MM.1S (cell line): ENCODE measurements at regions not wholly inside any gene's neighbourhood (a gene's known extent, or its start where the extent isn't known, plus 50 kb on each side); places are given as distances from the start of the nearest gene placed in this dataset.

Experiments used
- DNase-seq: peaks from one replicate; pipeline ENCODE4 v3.0.0-alpha.2; 2015
- H2AFZ ChIP-seq: fragments of 300-600 bp; sonication (generic); 2 replicates; pipeline ENCODE4 v1.6.0; 2016; ENCODE audit warnings: antibody characterized with exemption, low read length
- H3F3A ChIP-seq: fragments of 300-600 bp; sonication (generic); 2 replicates; pipeline ENCODE4 v1.6.1; 2016; ENCODE audit warnings: mild to moderate bottlenecking, antibody characterized with exemption, low read length, moderate library complexity, mixed read lengths; ENCODE audit not compliant: insufficient read depth
- H3K27ac ChIP-seq: fragments of 300-600 bp; sonication (generic); 2 replicates; pipeline ENCODE4 v1.5.1; 2016; ENCODE audit warnings: mild to moderate bottlenecking, low read length
- H3K27me3 ChIP-seq: fragments of 300-600 bp; sonication (generic); replicated peaks from 2 replicates; pipeline ENCODE4 v1.6.0; 2016; ENCODE audit warnings: low read length; ENCODE audit not compliant: insufficient read depth
- H3K36me3 ChIP-seq: fragments of 300-600 bp; sonication (generic); replicated peaks from 2 replicates; pipeline ENCODE4 v1.6.1; 2016; ENCODE audit warnings: mild to moderate bottlenecking, low read length, mixed read lengths; ENCODE audit not compliant: insufficient read depth
- H3K4me1 ChIP-seq: fragments of 300-600 bp; sonication (generic); 2 replicates; pipeline ENCODE4 v1.6.1; 2016; ENCODE audit warnings: low read length, mixed read lengths
- H3K4me2 ChIP-seq: fragments of 300-600 bp; sonication (generic); 2 replicates; pipeline ENCODE4 v1.6.0; 2016; ENCODE audit warnings: low read depth, low read length
- H3K4me3 ChIP-seq: fragments of 300-600 bp; sonication (generic); 2 replicates; pipeline ENCODE4 v1.5.1; 2016; ENCODE audit warnings: low read length, mixed read lengths
- H3K79me2 ChIP-seq: fragments of 300-600 bp; sonication (generic); 2 replicates; pipeline ENCODE4 v1.6.1; 2016; ENCODE audit warnings: mixed run types, low read length, mixed read lengths
- H3K9ac ChIP-seq: fragments of 300-600 bp; sonication (generic); 2 replicates; pipeline ENCODE4 v1.6.1; 2016; ENCODE audit warnings: low read length, mixed read lengths
- H3K9me2 ChIP-seq: fragments of 300-600 bp; sonication (generic); replicated peaks from 2 replicates; pipeline ENCODE4 v1.6.1; 2016; ENCODE audit warnings: mild to moderate bottlenecking, low read length, mixed read lengths; ENCODE audit not compliant: insufficient read depth
- H3K9me3 ChIP-seq: fragments of 300-600 bp; sonication (generic); replicated peaks from 2 replicates; pipeline ENCODE4 v1.6.1; 2016; ENCODE audit warnings: mild to moderate bottlenecking, low read length, mixed read lengths; ENCODE audit not compliant: insufficient read depth
- H4K20me1 ChIP-seq: fragments of 300-600 bp; sonication (generic); 2 replicates; pipeline ENCODE4 v1.6.1; 2016; ENCODE audit warnings: mild to moderate bottlenecking, low read length, moderate library complexity, mixed read lengths; ENCODE audit not compliant: insufficient read depth
- CTCF ChIP-seq: fragments of 300-600 bp; sonication (generic); IDR thresholded peaks from 2 replicates; pipeline ENCODE4 v1.5.1; 2016; ENCODE audit warnings: antibody characterized with exemption, low read length, mixed read lengths
- EZH2 ChIP-seq: fragments of 300-600 bp; sonication (generic); optimal IDR thresholded peaks from 2 replicates; pipeline ENCODE3; 2017; ENCODE audit warnings: low read depth, mild to moderate bottlenecking, antibody characterized with exemption, low read length, mixed read lengths
- EZH2phosphoT487 ChIP-seq: fragments of 300-600 bp; sonication (generic); IDR thresholded peaks from 2 replicates; pipeline ENCODE4 v1.6.1; 2018; ENCODE audit warnings: antibody characterized with exemption, low read length

- H3K9ac ChIP-seq: no peak overlapping the region
- no peaks in the 10 kb centered on the region for H3K27me3 ChIP-seq
- no peak overlapping the region for H3K4me3 ChIP-seq
- DNase-seq: no peak
- H3K27ac ChIP-seq: no peak overlapping the region
- H3K9me3 ChIP-seq: no peaks in the 10 kb centered on the region
- no peaks in the 10 kb centered on the region for H3K4me1 ChIP-seq
- TF ChIP-seq CTCF: no peak
- no peak for TF ChIP-seq EZH2
- no peak for TF ChIP-seq EZH2phosphoT487
- H3K4me2 ChIP-seq: no peak overlapping the region
- H3K79me2 ChIP-seq: no peaks in the 10 kb centered on the region
- H3K9me2 ChIP-seq: no peaks in the 10 kb centered on the region
- no peaks in the 10 kb centered on the region for H3K36me3 ChIP-seq
- H3F3A ChIP-seq: no peaks in the 10 kb centered on the region
- H2AFZ ChIP-seq: no peak overlapping the region
- no peaks in the 10 kb centered on the region for H4K20me1 ChIP-seq
Measured at GRCh38 chr2:217118559-217119284, 258.9 kb upstream of the TNP1 start.

GRCh38 chr2:217117523-217117922, 257.7 kb upstream of the TNP1 start:
- Histone ChIP-seq H3K4me3 (no peak overlapping the region), H4K20me1 (no peaks in the 10 kb centered on the region), H3K36me3 (no peaks in the 10 kb centered on the region), H3K9me2 (no peaks in the 10 kb centered on the region), H3K4me2 (no peak overlapping the region), H3K27ac (no peak overlapping the region), H3K79me2 (no peaks in the 10 kb centered on the region), H3K27me3 (no peaks in the 10 kb centered on the region), H3K9ac (no peak overlapping the region), H3F3A (no peaks in the 10 kb centered on the region), H3K9me3 (no peaks in the 10 kb centered on the region), H3K4me1 (no peaks in the 10 kb centered on the region), H2AFZ (no peak overlapping the region)
- no peak for TF ChIP-seq EZH2phosphoT487
- no peak for TF ChIP-seq EZH2
- no peak for TF ChIP-seq CTCF
- DNase-seq: no peak

DNA sequence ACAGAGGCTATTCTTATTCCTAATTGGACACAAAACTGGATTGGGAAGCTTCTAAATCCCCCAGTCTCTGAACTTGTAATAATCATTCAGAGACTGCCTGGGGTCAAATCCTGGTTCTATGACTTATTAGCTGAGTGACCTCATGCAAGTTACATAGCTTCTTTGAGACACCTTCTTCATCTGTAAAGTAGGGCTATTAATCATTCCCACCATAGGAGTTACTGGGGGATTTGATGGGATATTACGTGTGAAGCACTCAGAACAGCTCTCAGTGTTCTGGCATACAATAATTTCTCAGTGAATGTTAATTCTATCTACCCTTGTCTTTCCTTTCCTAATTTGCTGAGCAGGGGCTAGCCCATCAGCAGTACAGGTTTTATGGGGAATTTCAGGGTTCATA, 256.7 kb upstream of the TNP1 start:
- Histone ChIP-seq H3K9ac (no peak overlapping the region), H3K9me3 (no peaks in the 10 kb centered on the region), H3K4me2 (no peak overlapping the region), H3K27me3 (no peaks in the 10 kb centered on the region), H3K4me3 (no peak overlapping the region), H3K36me3 (no peaks in the 10 kb centered on the region), H3F3A (no peaks in the 10 kb centered on the region), H2AFZ (no peak overlapping the region), H3K9me2 (no peaks in the 10 kb centered on the region), H3K27ac (no peak overlapping the region), H4K20me1 (no peaks in the 10 kb centered on the region), H3K4me1 (no peaks in the 10 kb centered on the region), H3K79me2 (no peaks in the 10 kb centered on the region)
- no peak for TF ChIP-seq EZH2
- no peak for TF ChIP-seq CTCF
- TF ChIP-seq EZH2phosphoT487: no peak
- DNase-seq: no peak
